H1 (cell line): ENCODE measurements at regions not wholly inside any gene's neighbourhood (a gene's known extent, or its start where the extent isn't known, plus 50 kb on each side); places are given as distances from the start of the nearest gene placed in this dataset.
A peak's percentile ranks its signal among the peaks of the same experiment; 100 is the strongest.

Source experiments
- CTCF ChIA-PET: fragments of 300-600 bp; sonication (Branson Sonifier 250); formaldehyde crosslinking; loops from one replicate; lab custom pipeline; 2021; ENCODE audit not compliant: partially characterized antibody; lab: Charles Lee
- POLR2A ChIA-PET: fragments of 300-600 bp; sonication (Branson Sonifier 250); formaldehyde crosslinking; loops from one replicate; lab custom pipeline; 2021; ENCODE audit warnings: inconsistent platforms; ENCODE audit not compliant: partially characterized antibody; lab: Charles Lee
- DNase-seq, 2 experiments: peaks; one replicate each; pipeline versions ENCODE4 v3.0.0 to v3.0.0-alpha.2; 2010 to 2022; ENCODE audit warnings: low spot score in 2 of 2, low read depth in 1 of 2, mixed read lengths in 1 of 2
- FAIRE-seq: peaks from 2 replicates; lab custom pipeline; 2011; peaks lifted over from hg19 to GRCh38; lab: Jason Lieb, UNC
- H2AFZ ChIP-seq: 2 replicates; pipeline ENCODE4 v1.8.1; 2012; ENCODE audit warnings: low read length, inconsistent platforms
- H2AK5ac ChIP-seq: 2 replicates; pipeline ENCODE4 v1.6.1; 2013; ENCODE audit warnings: low read depth, low read length
- H2BK120ac ChIP-seq: replicated peaks from 2 replicates; pipeline ENCODE3; 2013; ENCODE audit warnings: low read depth, low read length, inconsistent platforms
- H2BK12ac ChIP-seq: 2 replicates; pipeline ENCODE4 v1.6.1; 2013; ENCODE audit warnings: low read depth, low read length
- H2BK15ac ChIP-seq: 2 replicates; pipeline ENCODE4 v1.6.1; 2013; ENCODE audit warnings: low read length
- H2BK20ac ChIP-seq: 2 replicates; pipeline ENCODE4 v1.6.1; 2013; ENCODE audit warnings: low read length
- H2BK5ac ChIP-seq: 2 replicates; pipeline ENCODE4 v1.6.1; 2013; ENCODE audit warnings: low read depth, low read length
- H3K14ac ChIP-seq: 2 replicates; pipeline ENCODE4 v1.6.1; 2013; ENCODE audit warnings: inconsistent platforms; ENCODE audit not compliant: insufficient read length
- H3K18ac ChIP-seq: 2 replicates; pipeline ENCODE4 v1.6.1; 2013; ENCODE audit warnings: low read length; ENCODE audit errors: extremely low read depth
- H3K23ac ChIP-seq: 2 replicates; pipeline ENCODE4 v1.6.1; 2013; ENCODE audit warnings: inconsistent platforms; ENCODE audit not compliant: insufficient read length
- H3K23me2 ChIP-seq: 2 replicates; pipeline ENCODE4 v1.6.1; 2013; ENCODE audit warnings: low read depth, low read length
- H3K27ac ChIP-seq: 2 replicates; pipeline ENCODE4 v1.6.1; 2011; ENCODE audit warnings: low read depth, low read length, inconsistent platforms
- H3K27me3 ChIP-seq, 4 experiments: replicated peaks in 1 of 4; 1 replicate in 1 of 4; 2 replicates in 3 of 4; pipeline versions ENCODE4 v1.6.1 to v1.8.1; 2011 to 2013; ENCODE audit warnings: low read length in 3 of 4, mild to moderate bottlenecking in 3 of 4, inconsistent platforms in 2 of 4, mixed read lengths in 2 of 4, moderate library complexity in 1 of 4; ENCODE audit not compliant: control insufficient read depth in 3 of 4, insufficient read depth in 3 of 4; ENCODE audit errors: extremely low read depth in 1 of 4
- H3K36me3 ChIP-seq, 4 experiments: 2 replicates each; pipeline versions ENCODE4 v1.6.1 to v1.8.1; 2011 to 2013; ENCODE audit warnings: mild to moderate bottlenecking in 4 of 4, low read length in 3 of 4, moderate library complexity in 2 of 4, control low read depth in 1 of 4, inconsistent platforms in 1 of 4; ENCODE audit not compliant: insufficient read depth in 4 of 4, control insufficient read depth in 2 of 4
- H3K4ac ChIP-seq: replicated peaks from 2 replicates; pipeline ENCODE3; 2013; ENCODE audit warnings: low read length, low read depth, mixed read lengths, inconsistent platforms; ENCODE audit not compliant: insufficient read length
- H3K4me1 ChIP-seq, 4 experiments: replicated peaks in 1 of 4; 1 replicate in 1 of 4; 2 replicates in 3 of 4; pipeline versions ENCODE4 v1.6.1 to v1.8.1; 2011 to 2013; ENCODE audit warnings: low read length in 3 of 4, inconsistent platforms in 2 of 4, mixed read lengths in 1 of 4; ENCODE audit not compliant: insufficient read depth in 4 of 4, control insufficient read depth in 3 of 4
- H3K4me2 ChIP-seq, 2 experiments: 2 replicates each; pipeline versions ENCODE4 v1.6.1 to v1.8.1; 2011 to 2013; ENCODE audit warnings: low read depth in 2 of 2, low read length in 2 of 2, control low read depth in 1 of 2, inconsistent platforms in 1 of 2, mild to moderate bottlenecking in 1 of 2; ENCODE audit not compliant: insufficient read depth in 1 of 2
- H3K4me3 ChIP-seq, 4 experiments: fragments of 200-600, 300-600 bp in 1 of 4; sonication (generic), shearing (Covaris generic), sonication (Bioruptor Twin) in 1 of 4; 2 replicates each; pipeline versions ENCODE4 v1.5.1 to v1.8.1; 2011 to 2016; ENCODE audit warnings: low read length in 4 of 4, low read depth in 3 of 4, control low read depth in 2 of 4, inconsistent platforms in 2 of 4, mild to moderate bottlenecking in 2 of 4, mixed read lengths in 1 of 4, moderate library complexity in 1 of 4; ENCODE audit not compliant: insufficient read depth in 2 of 4; ENCODE audit errors: extremely low read depth in 1 of 4
- H3K56ac ChIP-seq: replicated peaks from 2 replicates; pipeline ENCODE3; 2013; ENCODE audit warnings: low read depth, mild to moderate bottlenecking, mixed read lengths, low read length, inconsistent platforms; ENCODE audit not compliant: insufficient read length
- H3K79me1 ChIP-seq: 2 replicates; pipeline ENCODE4 v1.6.1; 2013; ENCODE audit warnings: low read depth, low read length, control low read depth
- H3K79me2 ChIP-seq, 2 experiments: 2 replicates each; pipeline versions ENCODE4 v1.6.1 to v1.8.1; 2012 to 2013; ENCODE audit warnings: low read length in 2 of 2, mild to moderate bottlenecking in 2 of 2, inconsistent platforms in 1 of 2; ENCODE audit not compliant: insufficient read depth in 2 of 2, control insufficient read depth in 1 of 2
- H3K9ac ChIP-seq, 4 experiments: replicated peaks in 1 of 4; 1 replicate in 1 of 4; 2 replicates in 3 of 4; pipeline versions ENCODE4 v1.6.1 to v1.8.1; 2011 to 2013; ENCODE audit warnings: low read depth in 3 of 4, low read length in 3 of 4, control low read depth in 2 of 4, mild to moderate bottlenecking in 2 of 4, moderate library complexity in 2 of 4, inconsistent platforms in 1 of 4; ENCODE audit errors: extremely low read depth in 1 of 4
- H3K9me3 ChIP-seq, 2 experiments: 2 replicates each; pipeline versions ENCODE4 v1.6.1 to v1.8.1; 2012 to 2013; ENCODE audit warnings: mild to moderate bottlenecking in 2 of 2, moderate library complexity in 2 of 2, control low read depth in 1 of 2, inconsistent platforms in 1 of 2, low read depth in 1 of 2, low read length in 1 of 2, mixed read lengths in 1 of 2; ENCODE audit not compliant: insufficient read depth in 2 of 2
- H4K20me1 ChIP-seq, 2 experiments: replicated peaks in 1 of 2; 2 replicates each; pipeline versions ENCODE3 to v1.8.1; 2011 to 2013; ENCODE audit warnings: inconsistent platforms in 2 of 2, low read length in 2 of 2, mild to moderate bottlenecking in 1 of 2; ENCODE audit not compliant: insufficient read depth in 2 of 2, control insufficient read depth in 1 of 2
- H4K5ac ChIP-seq: 2 replicates; pipeline ENCODE4 v1.6.1; 2013; ENCODE audit warnings: low read length, low read depth, mixed read lengths, inconsistent platforms; ENCODE audit not compliant: insufficient read length
- H4K8ac ChIP-seq: 2 replicates; pipeline ENCODE4 v1.8.0; 2013; ENCODE audit warnings: mild to moderate bottlenecking, moderate library complexity, low read length, inconsistent platforms; ENCODE audit not compliant: insufficient read depth; ENCODE audit errors: extremely low read depth
- H4K91ac ChIP-seq: replicated peaks from 2 replicates; pipeline ENCODE3; 2013; ENCODE audit warnings: low read length, mixed read lengths, inconsistent platforms; ENCODE audit not compliant: insufficient read length
- ASH2L ChIP-seq: fragments of 200-600, 300-600 bp; sonication (generic); IDR thresholded peaks from one replicate; pipeline ENCODE4 v1.7.1; 2017; ENCODE audit warnings: low read length
- ATF2 ChIP-seq: IDR thresholded peaks from 2 replicates; pipeline ENCODE4 v1.6.1; 2012; ENCODE audit warnings: low read length, inconsistent platforms
- BACH1 ChIP-seq: IDR thresholded peaks from 2 replicates; pipeline ENCODE4 v1.6.1; 2012; ENCODE audit warnings: low read length, improper control_type of control experiment
- BRCA1 ChIP-seq: IDR thresholded peaks from 2 replicates; pipeline ENCODE4 v1.6.1; 2012; ENCODE audit warnings: low read depth, low read length, improper control_type of control experiment
- CBX5 ChIP-seq: fragments of 300-800, 300-1000 bp; sonication (generic); IDR thresholded peaks from 2 replicates; pipeline ENCODE4 v1.7.1; 2016; ENCODE audit warnings: antibody characterized with exemption, low read length, low read depth
- EZH2 ChIP-seq: fragments of 200-600 bp; sonication (generic); IDR thresholded peaks from 2 replicates; pipeline ENCODE4 v1.7.1; 2012; ENCODE audit warnings: low read depth, mild to moderate bottlenecking, moderate library complexity, low read length, inconsistent platforms; ENCODE audit not compliant: severe bottlenecking
- GTF2F1 ChIP-seq: IDR thresholded peaks from 2 replicates; pipeline ENCODE4 v1.6.1; 2012; ENCODE audit warnings: low read depth, low read length, improper control_type of control experiment, borderline replicate concordance
- JUND ChIP-seq: IDR thresholded peaks from 2 replicates; pipeline ENCODE4 v1.6.1; 2011; ENCODE audit warnings: mild to moderate bottlenecking, improper control_type of control experiment, low read length
- KDM4A ChIP-seq: IDR thresholded peaks from one replicate; pipeline ENCODE4 v1.7.1; 2012; ENCODE audit warnings: low read depth, mild to moderate bottlenecking, moderate library complexity, low read length, inconsistent platforms; ENCODE audit not compliant: severe bottlenecking
- PHF8 ChIP-seq: fragments of 200-600 bp; sonication (generic); conservative IDR thresholded peaks from 2 replicates; pipeline ENCODE4 v1.7.1; 2012; ENCODE audit warnings: low read depth, mild to moderate bottlenecking, inconsistent platforms, low read length, moderate library complexity
- RXRA ChIP-seq: IDR thresholded peaks from 2 replicates; pipeline ENCODE4 v1.6.1; 2011; ENCODE audit warnings: low read depth, mild to moderate bottlenecking, low read length, moderate library complexity; ENCODE audit not compliant: insufficient read depth
- SIRT6 ChIP-seq: IDR thresholded peaks from one replicate; pipeline ENCODE4 v1.7.1; 2012; ENCODE audit warnings: low read length, inconsistent platforms
- TCF12 ChIP-seq: IDR thresholded peaks from 2 replicates; pipeline ENCODE4 v1.6.1; 2011; ENCODE audit warnings: low read depth, mild to moderate bottlenecking, low read length
- YY1 ChIP-seq: IDR thresholded peaks from 2 replicates; pipeline ENCODE4 v1.6.1; 2011; ENCODE audit warnings: low read depth, mild to moderate bottlenecking, low read length
- WGBS, 2 experiments: shearing (Covaris generic) in 1 of 2; methylation state at CpG; one replicate each; pipeline versions ENCODE4 v1.1.6 to v1.1.7; 2013 to 2015; ENCODE audit warnings: low lambda C conversion rate in 2 of 2, mixed read lengths in 2 of 2, inconsistent platforms in 1 of 2, low coverage in 1 of 2, missing lambda C conversion rate in 1 of 2; ENCODE audit not compliant: insufficient replicate concordance in 2 of 2, insufficient coverage in 1 of 2, insufficient read length in 1 of 2; ENCODE audit errors: extremely low coverage in 1 of 2, missing lambda C conversion rate in 1 of 2; 5-methylcytosine and 5-hydroxymethylcytosine counted together

DNA sequence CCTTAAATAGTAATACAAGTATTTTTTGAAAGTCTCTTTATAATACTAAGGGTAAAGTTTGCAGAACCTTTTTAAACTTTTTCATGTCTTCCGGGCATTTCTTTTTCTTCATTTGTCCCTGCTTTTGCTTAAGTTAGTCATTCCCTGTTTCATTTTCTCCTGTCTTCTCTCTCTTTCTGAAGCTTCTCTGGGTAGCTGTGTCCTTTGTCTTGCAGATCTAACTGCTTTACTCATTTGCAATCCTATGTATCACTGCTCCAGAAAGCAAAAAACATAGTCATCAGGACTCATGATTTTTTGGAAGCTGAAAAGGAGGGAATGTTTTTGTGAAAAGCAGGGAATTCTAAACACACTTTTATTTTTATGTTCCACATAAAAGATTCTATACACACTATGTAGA lies 301.7 kb downstream of the MRPS30 start:
- Histone ChIP-seq H4K5ac (peak overlapping the region; percentile 25), H3K23me2 (no peaks in the 10 kb centered on the region), H3K79me2 (no peaks in the 10 kb centered on the region), H4K91ac (no peak overlapping the region), H3K4ac (no peak overlapping the region), H3K23ac (no peak overlapping the region), H2AK5ac (no peak overlapping the region), H3K4me3 (peak overlapping the region in 1 of 4 experiments; percentile 32; a peak in 1 of 8 replicates), H2AFZ (no peak overlapping the region), H2BK20ac (no peak overlapping the region), H4K20me1 (no peaks in the 10 kb centered on the region), H3K27ac (peak overlapping the region; percentile 34; the same call in 1 of the 2 replicates), H3K18ac (no peak overlapping the region), H2BK15ac (no peak overlapping the region), H3K27me3 (no peaks in the 10 kb centered on the region), H3K36me3 (peaks cover 0 to 3% (median 0%) of the 10 kb centered on the region in 4 experiments; a peak in 1 of 8 replicates), H3K4me1 (peaks cover 0 to 17% (median 15%) of the 10 kb centered on the region in 4 experiments; a peak in 5 of 7 replicates), H3K9ac (no peak overlapping the region), H2BK120ac (no peak overlapping the region), H4K8ac (no peak overlapping the region), H3K14ac (no peak overlapping the region), H2BK12ac (no peak overlapping the region), H3K79me1 (no peaks in the 10 kb centered on the region), H3K4me2 (peak overlapping the region; percentile 35 to 46; a peak in 3 of 4 replicates), H3K56ac (no peak overlapping the region), H2BK5ac (0 out of 2 replicates have a peak overlapping the region, but pooled peaks have one; percentile 95), H3K9me3 (no peaks in the 10 kb centered on the region)
- FAIRE-seq (peak; percentile 60), DNase-seq (no peak)
- WGBS, 2 experiments, result 27% methylated on average over 1 of the region's 1 CpG; no CpG with 5 or more reads in 1 of the 2 experiments
- ChIA-PET CTCF (interaction anchor here (0.7 to 0.9 kb wide), 3 partner anchors 12 to 116 kb away, joined by 3 read pairs; no protein-coding TSS in a partner anchor), POLR2A (no interaction called here)
- TF ChIP-seq BACH1 (no peak), YY1 (no peak), TCF12 (no peak), JUND (no peak), CBX5 (no peak), PHF8 (no peak), KDM4A (no peak), SIRT6 (no peak), ATF2 (no peak), BRCA1 (no peak), ASH2L (no peak), GTF2F1 (no peak), EZH2 (no peak), RXRA (no peak)
